Activated CD8-positive, alpha-beta memory T cell treated with anti-CD3 and anti-CD28 coated beads, Interleukin-2, amount 50 U/mL, for 1 hour (primary cell): ENCODE measurements at regions not wholly inside any gene's neighbourhood (a gene's known extent, or its start where the extent isn't known, plus 50 kb on each side); places are given as distances from the start of the nearest gene placed in this dataset.

Source experiments
- DNase-seq: peaks from one replicate; pipeline ENCODE4 v3.0.0-alpha.2; 2020; ENCODE audit errors: extremely low read depth

GRCh38 chr5:135219868-135220267, 179.2 kb downstream of the MACROH2A1 start:
- no peak for DNase-seq

DNA sequence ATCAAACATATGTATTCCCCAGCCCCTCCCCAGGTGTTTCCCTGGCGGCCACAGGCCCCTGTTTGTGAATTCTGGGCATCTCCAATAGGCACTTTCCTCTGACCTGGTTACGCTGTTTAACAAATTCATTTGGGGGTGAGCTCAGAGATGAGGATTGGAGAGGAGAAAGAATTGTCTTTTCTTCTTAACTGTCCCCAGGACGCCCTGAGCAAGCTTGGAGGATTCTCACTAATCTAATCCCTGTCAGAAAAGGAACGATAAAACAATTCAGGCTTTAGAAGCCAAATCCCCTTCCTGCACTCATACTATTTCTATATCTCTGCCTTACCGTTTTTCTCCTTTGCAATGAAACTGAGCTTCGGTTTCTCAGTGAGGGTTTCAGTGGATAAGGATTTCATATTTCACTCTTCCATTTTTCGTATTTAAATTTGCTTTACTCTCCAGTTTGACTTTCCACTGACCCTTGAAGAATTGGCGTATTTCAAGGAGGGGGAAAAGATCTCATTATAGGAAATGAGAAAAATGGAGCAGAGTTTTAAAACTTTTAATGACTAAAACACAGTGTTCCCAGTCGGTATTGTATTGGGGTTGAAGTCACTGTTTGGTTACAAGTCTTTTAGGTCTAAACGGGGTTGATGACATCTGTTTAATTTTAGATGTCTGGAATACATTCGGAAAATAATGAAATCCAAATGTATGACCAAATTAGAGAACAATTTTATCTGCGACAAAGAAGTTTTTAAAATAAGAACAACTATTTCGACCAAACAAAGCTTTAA, 180.1 kb downstream of the MACROH2A1 start:
- no peak for DNase-seq

- no peak for DNase-seq
Observed at GRCh38 chr5:135218486-135218755, 180.6 kb downstream of the MACROH2A1 start.

GRCh38 chr5:135217669-135218485, 181.2 kb downstream of the MACROH2A1 start:
- no peak for DNase-seq

DNA sequence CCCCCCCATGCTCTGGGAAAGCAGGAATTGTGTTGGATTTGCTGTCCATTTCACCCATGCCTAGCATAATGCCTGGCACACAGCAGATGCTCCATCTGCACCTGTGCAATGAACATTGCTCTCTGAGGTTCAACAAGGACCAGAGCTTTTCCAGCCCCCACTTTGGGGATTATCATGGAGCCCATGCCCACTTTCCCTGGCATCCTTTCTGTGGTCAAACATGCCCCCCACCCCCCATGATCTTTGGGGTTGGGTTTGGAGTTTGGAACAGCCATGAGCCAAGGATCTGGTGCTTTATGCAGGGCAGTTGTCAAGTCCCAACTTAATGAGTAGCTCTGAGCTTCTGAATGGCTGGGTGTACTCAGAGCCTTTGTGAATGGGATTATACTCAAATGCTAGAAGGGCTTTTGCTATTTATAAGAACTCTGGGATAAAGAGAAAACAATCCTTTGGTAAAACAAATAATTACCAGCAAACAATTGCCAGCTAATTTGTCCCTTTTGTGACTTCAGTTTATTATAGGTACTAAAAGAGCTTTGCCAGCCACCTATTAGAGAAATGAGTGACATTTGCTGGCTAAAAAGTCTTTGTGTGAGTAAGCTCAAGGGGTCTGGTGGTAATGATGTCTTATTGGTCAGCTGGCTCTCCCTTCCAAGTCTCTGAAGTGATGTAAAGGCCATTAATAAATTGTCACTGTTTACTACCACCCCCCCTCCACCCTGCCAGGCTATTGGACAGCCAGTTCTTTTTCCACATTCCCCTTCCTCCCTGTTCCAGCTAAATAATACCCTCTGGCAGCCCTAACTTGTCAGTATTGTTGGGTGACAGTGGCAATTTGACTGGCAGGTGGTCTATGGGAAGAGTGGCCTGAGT, 182.3 kb downstream of the MACROH2A1 start:
- DNase-seq, result no peak

DNA sequence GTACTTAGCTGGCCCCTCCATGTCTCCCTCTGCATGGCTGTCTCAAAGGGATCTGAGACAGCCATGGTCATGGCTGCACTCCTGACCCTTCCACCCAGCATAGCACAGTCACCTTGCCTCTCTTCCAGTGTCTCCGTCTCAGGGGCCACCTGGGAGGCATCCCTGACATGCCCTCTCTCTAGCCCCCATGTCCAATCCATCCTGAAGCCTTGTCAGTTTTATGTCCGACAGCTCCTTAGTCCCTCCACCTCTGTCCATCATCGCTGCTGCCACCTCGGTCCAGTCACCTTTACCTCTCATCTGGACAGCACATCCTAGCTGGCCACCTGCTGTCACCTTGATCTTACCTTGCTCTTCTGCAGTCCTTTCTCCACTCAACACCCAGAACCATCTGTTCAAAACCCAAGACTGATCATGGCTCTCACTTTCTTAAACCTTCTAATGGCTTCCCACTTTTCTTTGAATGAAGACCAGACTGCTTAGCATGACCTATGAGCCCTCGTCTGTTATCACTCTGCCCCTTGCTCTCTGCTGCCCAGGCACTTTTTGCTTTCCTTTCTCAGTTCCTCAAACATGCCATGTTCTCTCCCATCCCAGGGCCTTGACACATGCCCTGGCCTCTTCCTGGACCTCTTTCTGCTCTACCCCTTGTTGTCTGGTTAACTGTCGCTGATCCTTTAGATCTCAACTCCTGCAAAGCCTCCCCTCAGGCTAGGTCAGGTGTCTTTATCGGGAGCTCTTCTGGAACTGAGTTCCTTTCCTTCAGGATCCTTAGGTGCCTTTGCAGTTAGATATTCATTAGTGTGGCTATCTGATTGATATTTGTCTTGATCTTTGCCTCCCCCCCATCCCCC, 181.8 kb upstream of the PITX1 start:
- DNase-seq, result no peak

GRCh38 chr5:135214897-135215616, 181.0 kb upstream of the PITX1 start:
- no peak for DNase-seq

DNA sequence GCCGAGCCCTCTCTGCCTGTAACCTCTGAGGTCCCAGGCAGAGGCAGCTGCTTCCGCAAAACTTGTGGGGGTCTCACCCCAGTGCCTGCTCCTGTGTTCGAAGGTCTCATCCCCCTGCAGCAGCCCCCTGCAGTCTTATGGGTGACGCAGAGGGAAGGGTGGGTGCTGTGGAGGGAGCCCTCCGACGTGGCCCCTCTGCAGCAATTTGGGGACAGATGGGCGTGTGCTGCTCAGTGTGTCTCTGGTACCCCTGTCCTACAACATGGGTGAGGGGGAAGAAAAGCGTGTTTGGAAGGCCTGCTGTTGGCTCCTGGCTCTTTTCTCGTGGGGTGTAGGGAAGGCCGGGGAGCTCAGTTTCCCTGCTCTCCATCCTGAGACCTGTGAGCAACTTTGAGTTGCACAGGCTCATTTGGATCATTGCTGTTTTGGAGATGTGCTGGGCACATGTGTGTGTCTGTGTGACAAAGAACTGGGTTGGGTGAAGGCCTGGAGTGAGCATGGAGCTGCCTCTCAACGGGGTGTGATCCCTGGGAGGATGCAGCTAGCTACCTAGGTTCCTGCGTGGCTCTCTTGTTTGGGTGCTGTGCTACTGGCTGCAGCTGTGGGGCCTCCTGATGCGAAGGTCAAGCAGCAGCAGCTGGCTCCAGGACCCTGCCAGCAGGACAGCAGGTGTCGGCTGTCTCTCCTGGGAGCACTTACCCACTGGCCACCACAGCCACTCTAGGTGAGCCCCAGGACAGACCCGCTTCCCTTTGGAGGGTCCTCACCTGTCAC, 179.6 kb upstream of the PITX1 start:
- no peak for DNase-seq

GRCh38 chr5:135213027-135213386, 179.0 kb upstream of the PITX1 start:
- no peak for DNase-seq

GRCh38 chr5:135212361-135213026, 178.5 kb upstream of the PITX1 start:
- DNase-seq, result no peak

GRCh38 chr5:135211791-135212190, 177.8 kb upstream of the PITX1 start:
- no peak for DNase-seq

DNA sequence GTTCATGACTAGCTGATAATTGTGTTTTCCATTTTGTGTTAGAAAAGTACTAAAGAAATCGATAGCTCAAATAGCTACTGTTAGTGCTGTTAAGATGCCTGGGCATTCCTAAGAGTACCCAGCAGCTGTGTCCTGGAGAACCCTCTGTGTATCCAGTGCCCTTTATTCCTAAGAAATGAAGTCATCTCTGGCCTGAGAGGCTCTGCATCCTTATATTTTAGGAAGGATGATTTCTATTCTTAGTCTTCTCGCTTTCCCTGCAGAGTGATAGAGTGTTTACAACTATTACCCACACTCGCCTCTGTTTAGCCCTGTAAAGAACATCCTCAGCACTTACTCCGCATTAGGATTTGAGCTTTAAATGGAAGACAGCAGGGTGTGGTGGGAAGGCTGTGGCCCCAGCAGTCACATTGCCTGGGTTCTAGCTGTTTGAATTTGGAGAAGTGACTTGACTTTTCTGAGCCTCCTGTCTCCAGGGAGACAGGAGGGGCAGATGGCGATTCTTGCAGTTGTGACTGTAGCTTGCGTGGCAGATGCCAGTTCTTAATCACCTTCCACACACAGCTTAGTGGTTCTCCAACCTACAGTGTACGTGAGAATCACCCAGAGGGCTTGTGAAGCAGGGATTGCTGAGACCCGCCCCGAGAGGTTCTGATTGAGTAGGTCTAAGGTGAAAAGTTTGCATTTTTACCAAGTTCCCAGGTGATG, 177.2 kb upstream of the PITX1 start:
- no peak for DNase-seq

DNA sequence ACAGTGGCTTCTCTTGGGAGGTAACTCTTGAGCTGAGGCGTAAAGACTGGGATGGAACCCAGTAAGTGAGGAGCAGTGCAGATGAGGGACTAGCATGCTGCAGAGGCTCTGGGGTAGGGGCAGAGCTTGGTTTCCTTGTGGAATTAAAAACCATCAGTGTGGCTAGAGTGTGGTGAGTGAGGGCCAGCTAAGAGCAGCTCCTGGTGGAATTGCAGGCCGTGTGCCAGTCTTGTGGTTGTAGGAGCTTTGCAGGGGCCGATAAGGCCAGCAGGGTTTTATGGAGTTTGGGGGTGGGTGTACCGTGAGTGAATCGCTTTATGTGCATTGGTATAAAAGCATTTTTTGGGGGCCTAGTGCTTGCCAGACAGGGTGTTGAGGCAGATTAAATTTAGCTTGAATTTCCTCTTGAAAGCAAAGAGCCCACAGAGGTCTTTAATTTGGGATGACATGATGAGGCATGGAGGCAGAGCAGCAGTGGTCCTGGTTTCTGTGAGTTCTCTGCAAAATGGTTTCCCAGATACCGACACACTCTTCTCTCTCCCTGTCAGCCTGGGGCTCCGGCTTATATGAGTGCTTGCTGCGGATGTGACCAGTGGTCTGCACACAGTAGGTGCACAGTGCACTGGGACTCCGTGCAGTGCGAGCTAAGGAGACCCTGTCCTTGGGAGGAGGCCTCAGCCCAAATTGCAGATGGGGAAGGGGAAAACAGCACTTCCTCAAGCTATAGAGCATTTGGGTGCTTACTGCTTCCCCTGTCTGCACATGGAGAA, 176.4 kb upstream of the PITX1 start:
- no peak for DNase-seq

- no peak for DNase-seq
Observed at GRCh38 chr5:135208903-135209721, 175.1 kb upstream of the PITX1 start.

- DNase-seq, result no peak
Observed at GRCh38 chr5:135208555-135208902, 174.5 kb upstream of the PITX1 start.

DNA sequence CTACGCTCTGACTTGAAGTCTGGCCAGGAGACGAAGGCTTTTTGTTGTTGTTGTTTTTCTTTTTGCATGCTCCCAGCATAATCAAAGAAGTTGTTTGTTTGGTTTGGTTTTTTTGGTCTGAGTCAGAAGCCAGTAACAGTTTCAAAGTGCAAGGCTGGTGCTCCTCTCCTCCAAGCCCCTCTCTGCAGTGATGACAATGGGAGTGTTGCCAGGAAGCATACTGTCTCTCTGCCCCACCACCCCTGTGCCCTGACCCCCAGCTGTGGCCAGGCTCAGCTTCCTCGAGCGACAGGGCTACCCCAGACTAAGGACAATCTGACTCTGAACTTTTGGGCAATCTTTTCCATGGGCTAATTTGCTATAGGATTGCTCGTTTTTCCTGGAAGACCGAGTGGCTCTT, 173.8 kb upstream of the PITX1 start:
- no peak for DNase-seq

DNA sequence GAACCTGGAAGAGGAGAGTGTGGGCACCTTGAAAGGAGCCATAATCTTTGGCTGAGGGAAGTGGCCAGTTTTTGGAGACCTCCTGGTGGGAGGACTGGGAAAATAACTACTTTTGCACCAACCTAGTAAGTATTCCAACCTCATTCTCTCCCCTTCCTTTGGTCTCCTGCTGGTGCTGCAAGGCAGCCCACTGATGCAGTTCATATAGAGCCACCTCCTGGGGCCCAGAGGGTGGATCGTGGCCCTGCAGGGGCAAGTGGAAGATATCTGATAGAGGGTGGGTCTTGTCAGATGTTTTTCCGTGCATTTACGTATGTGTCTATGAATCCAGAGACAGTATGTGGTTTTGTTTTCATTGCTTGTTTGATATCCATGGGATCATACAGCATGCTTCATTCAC, 172.8 kb upstream of the PITX1 start:
- DNase-seq, result no peak
